UCSD-AML1 (cell line): ENCODE measurements at regions not wholly inside any gene's neighbourhood (a gene's known extent, or its start where the extent isn't known, plus 50 kb on each side); places are given as distances from the start of the nearest gene placed in this dataset.

Source experiments
- DNase-seq: peaks from one replicate; lab custom pipeline; 2025; ENCODE audit not compliant: unreplicated experiment; lab: John Stamatoyannopoulos, UW

GRCh38 chr10:112006407-112006806, 177.2 kb downstream of the GPAM start:
- DNase-seq = no peak

DNA sequence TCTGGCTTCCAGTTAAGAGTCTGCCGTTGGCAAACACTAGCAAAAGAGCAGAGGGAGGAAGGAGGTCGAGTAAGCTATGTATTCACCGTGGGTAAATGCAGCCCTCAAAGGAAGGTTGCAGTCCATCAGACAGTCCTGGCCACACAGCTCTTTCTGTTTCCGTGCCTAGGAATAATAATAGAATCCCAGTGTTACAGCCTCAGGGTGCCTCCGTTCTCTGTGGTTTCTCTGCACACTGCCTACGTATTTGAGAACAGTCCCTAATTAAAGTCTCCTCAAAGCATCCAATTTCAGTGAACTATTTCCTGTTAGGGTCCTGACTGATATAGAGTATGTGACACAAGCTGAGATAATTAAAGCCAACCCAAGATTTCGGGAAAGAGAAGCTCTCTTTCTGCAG, 176.7 kb downstream of the GPAM start:
- no peak for DNase-seq

- DNase-seq = no peak
These were observed 161.4 kb downstream of the GPAM start for GRCh38 chr10:112022196-112022595.

GRCh38 chr10:112024079-112024478, 159.5 kb downstream of the GPAM start:
- no peak for DNase-seq

GRCh38 chr10:112025228-112025627, 158.3 kb downstream of the GPAM start:
- no peak for DNase-seq

DNA sequence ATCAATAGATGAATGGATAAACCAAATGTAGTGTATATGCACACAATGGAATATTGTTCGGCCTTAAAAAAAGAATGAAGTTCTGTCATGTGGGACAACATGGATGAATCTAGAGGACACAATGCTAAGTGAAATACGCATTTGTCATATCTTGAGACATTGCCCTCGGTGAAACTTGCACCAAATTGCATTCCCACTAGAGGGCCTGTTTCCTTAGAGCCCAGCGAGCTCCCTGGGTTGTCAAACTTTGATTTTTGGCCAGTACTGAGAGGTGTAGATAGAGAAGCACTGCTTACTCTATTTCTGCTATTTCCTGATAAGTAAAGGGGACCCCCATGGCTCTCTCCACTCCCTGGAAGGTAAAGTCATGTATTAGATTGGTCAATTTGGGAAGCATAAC, 157.1 kb downstream of the GPAM start:
- no peak for DNase-seq

DNA sequence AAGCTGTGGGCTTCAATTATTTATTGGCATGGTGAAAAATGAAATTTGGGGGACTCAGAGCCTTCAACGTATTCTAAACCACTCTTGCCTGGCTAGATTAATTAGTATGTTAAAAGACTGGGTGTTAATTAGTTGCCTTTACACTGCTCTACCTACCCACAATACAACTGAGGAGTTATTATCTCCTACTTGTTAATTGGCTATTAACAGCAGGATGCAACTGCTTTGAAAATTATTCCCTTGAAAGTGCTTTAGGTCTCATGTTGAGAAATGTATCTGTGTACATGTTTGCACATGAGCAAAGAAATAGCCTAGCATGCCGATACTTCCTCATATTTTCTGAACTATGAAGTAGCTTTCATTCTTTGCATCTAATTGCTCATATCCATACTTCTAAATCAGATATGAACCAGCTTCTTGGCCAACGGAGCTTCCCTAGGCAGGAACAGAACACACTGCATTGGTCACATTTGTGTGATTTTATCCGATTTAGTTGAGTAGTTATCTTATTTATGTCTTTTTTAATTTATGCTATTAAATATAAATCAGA, 155.8 kb downstream of the GPAM start:
- DNase-seq = no peak

- no peak for DNase-seq
These were observed 153.1 kb downstream of the GPAM start for GRCh38 chr10:112030431-112030830.

- no peak for DNase-seq
These were observed 143.7 kb downstream of the GPAM start for GRCh38 chr10:112039823-112040222.

DNA sequence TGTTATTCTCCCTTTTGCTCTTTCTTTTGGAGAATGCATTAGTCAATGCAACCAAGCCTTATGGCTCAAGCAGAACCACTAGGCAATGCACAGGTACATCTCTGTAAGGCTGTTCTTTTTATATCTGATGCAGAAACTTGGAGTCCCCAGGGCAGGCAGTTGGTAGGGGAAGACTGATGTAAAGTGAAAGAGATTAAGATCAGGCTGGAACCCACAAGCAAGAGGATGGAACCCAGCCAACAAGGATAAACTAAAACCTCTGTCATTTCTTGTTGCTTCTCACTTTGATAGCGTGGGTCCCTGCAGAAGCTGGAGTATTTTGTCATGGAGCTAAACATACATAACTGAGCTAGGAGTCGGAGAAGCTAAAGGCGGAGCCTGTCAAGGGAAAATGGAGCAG, 142.9 kb downstream of the GPAM start:
- no peak for DNase-seq

GRCh38 chr10:112045938-112046337, 137.6 kb downstream of the GPAM start:
- DNase-seq = no peak

- no peak for DNase-seq
These were observed 135.9 kb downstream of the GPAM start for GRCh38 chr10:112047674-112048073.

DNA sequence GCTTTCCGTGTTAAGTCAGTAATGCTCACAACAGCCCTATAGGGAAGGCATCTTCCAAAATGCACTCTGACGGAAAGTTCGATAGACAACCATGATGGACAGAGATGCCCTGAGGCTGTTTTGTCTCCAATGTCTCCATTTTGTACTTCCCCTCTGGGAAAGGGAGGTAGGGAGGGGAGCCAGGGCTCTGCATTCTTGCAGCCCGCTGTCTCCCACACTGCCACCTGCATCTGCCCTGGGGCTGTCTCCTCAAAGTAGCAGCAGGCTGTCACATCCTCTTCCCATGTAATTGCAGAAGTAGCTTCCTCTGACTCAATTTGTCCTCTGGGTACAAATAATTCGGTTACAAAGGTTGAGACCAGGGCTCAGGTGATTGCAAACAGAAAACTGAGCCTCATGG, 131.4 kb downstream of the GPAM start:
- no peak for DNase-seq

- no peak for DNase-seq
These were observed 129.7 kb downstream of the GPAM start for GRCh38 chr10:112053895-112054294.

DNA sequence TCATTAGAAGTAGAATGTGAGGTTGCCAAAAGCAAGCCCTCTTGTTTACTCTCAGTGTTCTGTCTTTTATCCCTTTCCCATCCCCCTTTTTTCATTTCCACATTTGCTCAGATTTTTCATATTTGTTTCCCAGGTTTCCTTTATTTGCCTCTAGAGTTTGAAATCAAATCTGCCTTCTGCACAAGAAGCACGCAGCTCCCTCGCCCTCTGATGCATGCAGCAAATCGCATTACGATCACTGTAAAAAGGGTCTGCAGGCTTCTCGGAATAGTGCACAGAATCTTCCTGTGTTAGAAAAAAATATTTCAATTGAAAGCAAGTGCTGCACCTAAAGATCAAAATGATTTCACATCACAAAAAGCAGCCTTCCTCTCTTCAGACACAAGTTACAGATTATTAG, 129.0 kb downstream of the GPAM start:
- DNase-seq = no peak

DNA sequence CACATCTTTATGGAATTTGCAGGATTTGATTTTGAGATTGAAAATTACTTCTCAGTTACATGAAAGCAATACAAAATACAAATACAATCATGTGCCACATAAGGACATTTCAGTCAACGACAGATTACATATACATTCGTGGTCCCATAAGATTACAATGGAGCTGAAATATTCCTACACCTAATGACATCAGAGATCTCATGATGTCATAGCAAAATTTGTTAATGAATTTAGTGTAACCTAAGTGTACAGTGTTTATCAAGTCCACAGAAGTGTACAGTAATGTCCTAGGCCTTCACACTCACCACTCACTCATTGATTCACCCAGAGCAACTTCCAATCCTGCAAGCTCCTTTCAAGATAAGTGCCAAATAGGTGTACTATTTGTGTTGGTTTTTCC, 126.5 kb downstream of the GPAM start:
- DNase-seq = no peak

DNA sequence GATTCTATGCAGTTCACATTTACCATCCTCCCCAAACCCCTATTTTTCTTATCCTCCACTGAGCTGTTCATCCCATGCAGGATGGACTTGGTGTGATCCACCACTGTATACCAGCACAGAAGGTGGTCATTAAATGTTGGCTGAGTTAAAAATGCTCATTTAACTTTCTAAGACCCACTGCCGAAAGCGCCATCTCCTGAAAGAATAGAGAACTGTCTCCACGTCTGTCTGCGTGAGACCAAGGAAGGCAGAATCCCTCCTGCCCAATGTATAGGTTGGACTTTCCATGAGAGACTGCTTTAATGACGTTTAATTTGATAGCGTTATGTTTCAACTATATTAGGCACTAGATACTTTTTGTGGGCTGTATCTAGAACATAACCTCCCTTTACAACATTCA, 124.3 kb downstream of the GPAM start:
- DNase-seq = no peak

DNA sequence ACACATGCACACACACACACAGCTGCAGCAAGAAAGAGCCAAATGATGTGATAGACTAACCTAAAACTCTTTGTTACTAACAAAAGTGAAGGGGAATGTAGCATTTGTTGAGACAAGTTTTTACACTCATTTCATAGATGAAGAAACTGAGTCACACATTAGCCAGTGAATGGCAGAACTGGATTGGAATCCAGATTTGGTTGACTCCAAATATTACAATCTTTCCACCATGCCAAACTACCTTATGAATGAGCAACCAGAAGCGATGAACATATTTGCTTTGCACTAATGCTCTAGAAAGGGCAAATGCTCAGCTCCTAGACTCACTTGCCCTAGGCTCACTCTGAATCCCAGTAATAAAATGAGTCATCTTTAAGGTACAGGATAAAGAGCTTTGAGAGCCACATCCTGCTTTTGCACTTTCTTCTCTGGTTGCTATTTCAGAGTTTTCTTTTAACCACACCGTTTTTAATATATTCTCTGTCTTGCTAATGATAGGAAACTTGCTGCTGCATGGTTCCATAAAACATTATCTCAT, 111.9 kb downstream of the GPAM start:
- no peak for DNase-seq

DNA sequence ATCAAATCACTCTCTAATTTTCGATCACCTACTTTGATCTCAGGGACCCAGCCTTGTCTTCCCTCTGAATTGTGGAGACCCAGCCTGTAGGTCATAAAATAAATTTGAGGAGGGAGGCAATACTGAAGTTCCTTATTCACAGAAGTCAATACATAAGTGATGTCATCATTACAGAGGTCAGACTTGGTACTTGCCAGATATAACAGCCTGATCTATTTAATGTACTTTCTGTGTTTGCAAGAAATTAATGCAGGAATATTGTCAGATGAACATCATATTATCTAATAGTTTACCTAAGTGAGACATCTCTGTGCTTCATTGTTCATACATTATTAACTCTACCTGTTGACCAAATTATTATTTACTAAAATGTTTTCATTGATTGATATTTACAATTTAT, 105.6 kb downstream of the GPAM start:
- no peak for DNase-seq

- no peak for DNase-seq
These were observed 103.3 kb downstream of the GPAM start for GRCh38 chr10:112080231-112080630.

- no peak for DNase-seq
These were observed 101.4 kb downstream of the GPAM start for GRCh38 chr10:112082120-112082519.

DNA sequence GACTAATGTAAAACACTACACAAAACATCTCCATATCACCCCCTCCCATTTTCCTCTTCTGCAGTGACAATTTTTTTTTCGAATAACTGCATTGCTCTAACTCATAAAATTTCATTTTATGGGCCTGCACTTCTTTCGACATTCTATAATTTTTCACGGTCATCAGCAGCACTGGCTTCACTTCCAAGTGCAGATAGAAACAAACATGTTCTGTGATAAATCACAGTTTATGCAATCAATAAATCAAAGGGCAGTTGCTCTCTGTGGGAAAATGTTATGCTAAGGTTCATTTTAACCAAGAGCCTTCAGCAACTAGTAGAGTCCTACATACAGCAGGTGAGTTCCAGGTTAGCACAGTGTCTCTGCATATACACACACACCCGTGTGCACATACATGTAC, 100.1 kb downstream of the GPAM start:
- no peak for DNase-seq

DNA sequence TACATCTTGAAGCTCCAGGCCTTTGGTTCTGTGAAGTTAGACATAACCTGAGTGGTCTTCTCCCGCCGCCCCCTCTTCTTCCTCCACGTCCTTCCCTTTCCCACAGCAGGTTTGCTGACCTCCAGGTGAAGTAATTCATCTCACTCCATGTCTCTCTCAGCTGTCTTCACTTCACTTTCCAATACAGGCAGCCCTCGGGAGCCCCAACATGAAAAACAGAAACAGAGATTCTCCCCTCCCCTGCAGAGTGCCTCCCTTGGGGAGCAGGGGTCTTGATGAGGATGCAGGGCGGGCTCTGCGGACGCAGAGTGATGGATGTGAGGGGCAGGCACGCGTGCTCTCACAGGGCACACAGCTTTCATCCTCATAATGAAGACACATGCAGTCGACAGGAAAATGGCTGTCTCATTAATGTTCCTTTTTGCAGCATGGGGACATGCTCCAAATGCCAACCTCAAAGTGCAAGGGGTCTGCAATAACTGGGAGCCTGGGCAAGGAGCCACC, 95.6 kb downstream of the GPAM start:
- no peak for DNase-seq
